Central memory CD8-positive, alpha-beta T cell (primary cell): ENCODE measurements at regions not wholly inside any gene's neighbourhood (a gene's known extent, or its start where the extent isn't known, plus 50 kb on each side); places are given as distances from the start of the nearest gene placed in this dataset.

Experiments used
- ATAC-seq: fragments of 150-1000 bp; cut with Tn5 transposase; replicated peaks from 2 replicates; pipeline ENCODE4 v1.10.0; 2022; ENCODE audit warnings: mild to moderate bottlenecking, moderate FRiP score, moderate number of reproducible peaks; ENCODE audit not compliant: poor library complexity, severe bottlenecking; ENCODE audit errors: extremely low read depth
- DNase-seq, 2 donors: peaks; one replicate each; pipeline ENCODE4 v3.0.0; 2021; ENCODE audit warnings: low spot score in 2 of 2
- H3K27ac Mint-ChIP-seq: one replicate; pipeline ENCODE4 v1.8.0; 2022; ENCODE audit warnings: low read depth, mild to moderate bottlenecking, moderate library complexity, mixed read lengths
- H3K27me3 Mint-ChIP-seq: one replicate; pipeline ENCODE4 v1.8.0; 2022; ENCODE audit warnings: mixed read lengths
- H3K36me3 Mint-ChIP-seq: one replicate; pipeline ENCODE4 v1.8.0; 2022; ENCODE audit warnings: mild to moderate bottlenecking, moderate library complexity, mixed read lengths; ENCODE audit not compliant: insufficient read depth
- H3K4me1 Mint-ChIP-seq: one replicate; pipeline ENCODE4 v1.8.0; 2022; ENCODE audit warnings: mixed read lengths
- H3K4me3 Mint-ChIP-seq: one replicate; pipeline ENCODE4 v1.8.0; 2022; ENCODE audit warnings: mild to moderate bottlenecking, moderate library complexity, mixed read lengths
- H3K9me3 Mint-ChIP-seq: one replicate; pipeline ENCODE4 v1.8.0; 2022; ENCODE audit warnings: mixed read lengths

DNA sequence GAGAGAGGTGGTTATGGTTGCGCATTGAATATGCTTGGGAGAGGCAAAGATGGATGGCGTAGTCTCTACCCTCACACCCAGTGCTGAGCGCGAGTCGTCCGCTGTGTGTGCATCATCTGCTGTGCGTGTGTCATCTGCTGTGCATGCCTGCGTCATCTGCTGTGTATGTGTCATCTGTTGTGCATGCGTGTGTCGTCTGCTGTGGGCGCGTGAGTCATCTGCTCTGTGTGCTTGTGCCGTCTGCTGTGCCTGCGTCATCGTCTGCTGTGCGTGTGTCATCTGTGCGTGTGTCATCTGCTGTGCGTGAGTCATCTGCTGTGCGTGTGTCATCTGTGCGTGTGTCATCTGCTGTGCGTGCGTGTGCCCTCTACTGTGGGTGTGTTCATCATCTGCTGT is 68.0 kb upstream of the IRX4 start:
- Mint-ChIP-seq H3K27me3 (peaks cover 68% of the 10 kb centered on the region), H3K27ac (no peak overlapping the region), H3K9me3 (no peaks in the 10 kb centered on the region), H3K36me3 (no peaks in the 10 kb centered on the region), H3K4me3 (no peak overlapping the region), H3K4me1 (no peaks in the 10 kb centered on the region)
- DNase-seq (no peak), ATAC-seq (no peak)

DNA sequence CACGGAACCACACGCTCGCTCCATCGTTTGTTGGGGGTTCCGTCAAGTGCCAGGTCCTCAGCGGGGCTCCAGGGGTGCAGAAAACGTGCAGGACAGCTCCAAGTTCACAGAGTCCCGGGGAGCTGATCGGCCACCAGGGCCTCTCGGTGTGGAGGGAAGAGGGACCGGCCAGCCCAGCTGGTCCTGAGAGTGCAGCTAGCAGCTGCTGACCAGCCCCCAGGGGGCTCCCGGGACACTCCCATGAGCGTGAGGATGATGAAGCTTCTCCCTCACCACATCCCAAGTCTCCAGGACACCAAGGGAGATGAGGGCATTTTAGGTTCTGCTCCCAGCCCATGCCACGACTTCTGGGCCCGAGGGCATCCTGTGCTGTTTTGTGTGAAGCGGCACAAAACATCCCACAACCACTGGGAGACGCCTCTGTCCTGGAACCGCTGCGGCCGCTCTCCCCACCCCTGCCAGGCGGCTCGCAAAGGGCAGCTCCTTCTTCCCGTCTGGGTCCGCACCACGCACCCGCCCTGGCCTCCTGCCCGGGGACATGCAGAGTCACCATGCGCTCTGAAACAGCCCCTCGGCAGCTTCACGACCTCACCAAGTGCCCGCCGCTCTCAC is 67.5 kb upstream of the IRX4 start:
- DNase-seq: no peak
- Mint-ChIP-seq H3K4me3 (no peak overlapping the region), H3K27me3 (peaks cover 68% of the 10 kb centered on the region), H3K4me1 (no peaks in the 10 kb centered on the region), H3K36me3 (peaks cover 2% of the 10 kb centered on the region), H3K9me3 (no peaks in the 10 kb centered on the region), H3K27ac (no peak overlapping the region)
- ATAC-seq: no peak

DNA sequence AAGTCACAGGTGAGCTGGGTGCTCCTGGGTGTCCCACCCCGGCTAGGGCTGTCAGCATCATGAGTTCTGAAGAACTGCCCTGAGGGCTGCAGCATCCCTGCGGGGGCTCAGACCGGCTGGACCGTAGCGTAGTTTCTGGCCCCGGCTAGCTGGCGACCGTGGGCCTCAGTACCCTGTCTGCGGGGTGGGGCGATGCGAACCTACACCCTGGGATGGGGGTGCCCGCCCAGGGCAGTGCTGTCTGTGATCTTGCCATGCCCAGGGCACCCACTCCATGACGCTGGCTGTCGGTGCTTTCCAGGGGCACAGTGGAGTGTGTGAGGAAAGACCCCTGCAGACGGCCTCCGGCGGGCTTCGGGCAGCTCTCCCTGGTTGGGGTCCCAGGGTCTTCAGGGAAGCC is 66.5 kb upstream of the IRX4 start:
- H3K4me3 Mint-ChIP-seq: no peak overlapping the region
- H3K4me1 Mint-ChIP-seq: no peaks in the 10 kb centered on the region
- H3K27ac Mint-ChIP-seq: no peak overlapping the region
- H3K9me3 Mint-ChIP-seq: no peaks in the 10 kb centered on the region
- DNase-seq (no peak), ATAC-seq (no peak)
- peaks cover 66% of the 10 kb centered on the region for H3K27me3 Mint-ChIP-seq
- peaks cover 3% of the 10 kb centered on the region for H3K36me3 Mint-ChIP-seq

DNA sequence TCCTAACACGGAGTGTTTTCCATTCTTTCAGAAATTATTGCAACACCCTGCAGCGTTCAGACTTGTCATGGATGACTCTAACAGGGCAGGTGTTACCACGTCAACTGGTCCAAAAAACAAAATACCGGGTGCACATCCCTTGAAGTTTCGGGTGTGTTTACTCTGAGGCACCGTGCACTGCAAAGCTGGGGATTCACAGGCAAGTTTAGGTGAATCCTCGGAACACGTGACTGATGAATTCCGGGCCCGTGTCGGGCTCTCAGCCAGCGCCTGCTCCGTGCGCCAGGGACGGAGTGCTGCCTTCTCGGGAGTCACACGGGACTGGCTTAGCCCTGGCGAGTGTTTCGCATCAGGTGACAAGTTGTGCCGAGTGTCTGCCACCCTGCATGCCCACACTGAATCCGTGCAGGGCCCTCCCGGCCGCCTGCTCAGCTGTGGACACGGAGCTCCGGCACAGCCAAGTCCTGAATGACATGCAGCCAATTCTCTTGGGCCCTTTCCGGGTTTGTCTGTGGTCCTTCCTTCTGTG is 66.0 kb upstream of the IRX4 start:
- ATAC-seq (no peak), DNase-seq (no peak)
- Mint-ChIP-seq H3K27ac (no peak overlapping the region), H3K4me3 (no peak overlapping the region), H3K4me1 (no peaks in the 10 kb centered on the region), H3K9me3 (no peaks in the 10 kb centered on the region), H3K27me3 (peaks cover 66% of the 10 kb centered on the region), H3K36me3 (peaks cover 3% of the 10 kb centered on the region)

DNA sequence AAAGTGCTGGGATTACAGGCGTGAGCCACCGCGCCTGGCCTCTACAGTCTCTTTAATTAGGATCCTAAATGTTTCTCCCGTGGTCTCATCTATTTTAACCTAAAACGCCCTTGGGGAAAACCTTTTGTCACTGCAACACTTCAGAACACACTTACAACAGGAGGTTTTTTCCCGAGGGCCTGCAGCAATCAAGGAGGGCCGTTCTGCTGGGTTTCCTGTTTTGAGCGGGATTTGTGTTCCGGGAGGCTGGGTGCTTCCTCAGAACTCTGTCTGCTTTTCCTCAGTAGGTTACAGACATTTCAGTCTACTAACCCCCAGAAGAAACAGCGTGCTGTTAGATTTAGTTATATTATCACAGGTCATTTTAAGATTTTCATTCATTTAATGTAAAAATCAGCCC is 65.4 kb upstream of the IRX4 start:
- Mint-ChIP-seq H3K9me3 (no peaks in the 10 kb centered on the region), H3K27me3 (peaks cover 66% of the 10 kb centered on the region), H3K4me3 (no peak overlapping the region), H3K4me1 (no peaks in the 10 kb centered on the region), H3K27ac (no peak overlapping the region), H3K36me3 (peaks cover 3% of the 10 kb centered on the region)
- no peak for DNase-seq
- ATAC-seq: no peak

DNA sequence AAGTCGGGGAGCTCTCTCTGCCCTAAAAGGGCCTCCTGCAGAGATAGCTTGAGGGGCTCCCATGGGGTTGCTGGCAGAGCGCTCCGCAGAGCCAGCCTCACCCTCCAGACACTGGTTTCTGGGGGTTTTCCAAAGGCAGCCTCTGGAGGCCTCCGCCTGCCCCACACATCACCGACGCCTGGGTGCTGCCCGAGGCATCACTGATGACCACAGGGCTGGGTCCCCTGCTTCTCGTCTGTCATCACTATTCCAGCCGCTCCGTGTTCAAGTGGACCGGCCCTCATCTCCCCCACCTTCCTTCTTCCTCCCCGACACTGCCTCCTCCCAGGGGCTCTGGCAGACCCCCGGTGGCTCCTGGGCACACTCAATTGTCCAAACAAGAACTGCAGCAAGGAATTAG is 64.1 kb upstream of the IRX4 start:
- Mint-ChIP-seq H3K4me1 (no peaks in the 10 kb centered on the region), H3K4me3 (no peak overlapping the region), H3K27me3 (peaks cover 53% of the 10 kb centered on the region), H3K36me3 (peaks cover 3% of the 10 kb centered on the region), H3K27ac (no peak overlapping the region), H3K9me3 (no peaks in the 10 kb centered on the region)
- ATAC-seq: no peak
- DNase-seq: no peak

DNA sequence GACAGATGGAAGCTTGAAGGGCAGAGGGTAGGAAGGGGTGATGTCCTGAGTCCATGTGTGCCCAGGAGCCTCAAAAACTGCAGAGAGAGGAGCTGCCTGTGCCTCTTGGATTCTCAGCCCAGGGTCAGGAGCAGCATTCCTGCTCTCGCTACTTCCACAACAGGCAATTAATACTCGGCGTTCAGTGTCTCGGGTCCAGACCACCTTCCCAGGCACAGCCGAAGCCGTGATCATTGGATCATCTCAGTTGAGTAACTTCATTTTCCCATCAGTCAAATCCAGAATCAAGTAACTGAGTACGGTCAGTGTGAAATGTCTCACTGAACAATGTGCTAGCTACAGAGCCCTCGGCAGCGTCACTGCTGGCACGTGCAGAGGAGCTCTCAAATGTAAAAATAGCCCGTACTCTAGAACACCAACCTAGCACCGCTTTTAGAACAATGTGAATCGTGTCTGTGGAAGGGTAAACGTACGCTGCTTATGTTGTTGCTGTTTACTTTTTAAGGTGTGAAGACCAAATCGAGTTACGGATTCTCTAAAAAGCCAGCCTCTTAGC is 63.5 kb upstream of the IRX4 start:
- H3K27me3 Mint-ChIP-seq: peaks cover 47% of the 10 kb centered on the region
- H3K9me3 Mint-ChIP-seq: no peaks in the 10 kb centered on the region
- no peak overlapping the region for H3K27ac Mint-ChIP-seq
- H3K36me3 Mint-ChIP-seq: peaks cover 3% of the 10 kb centered on the region
- no peak overlapping the region for H3K4me3 Mint-ChIP-seq
- DNase-seq (no peak), ATAC-seq (no peak)
- H3K4me1 Mint-ChIP-seq: no peaks in the 10 kb centered on the region

DNA sequence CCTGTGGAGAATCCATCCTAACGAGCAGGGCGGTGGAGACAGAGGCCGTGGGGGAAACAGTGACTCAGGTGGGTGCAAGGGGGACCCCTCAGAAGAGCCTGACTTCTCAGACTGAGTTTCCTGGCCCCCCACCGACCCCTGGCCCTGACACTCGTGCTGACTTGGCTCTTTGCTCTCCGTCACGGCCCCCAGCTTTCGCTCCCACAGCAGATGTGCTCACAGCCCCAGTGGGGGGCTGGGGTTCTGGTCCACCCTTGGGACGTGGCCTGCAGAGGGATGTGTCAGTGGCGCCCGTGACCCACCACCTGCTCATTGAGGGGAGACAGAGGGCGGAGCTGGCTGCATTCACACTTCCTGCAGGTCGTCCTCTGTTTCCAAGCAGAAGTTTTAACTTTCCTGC is 62.9 kb upstream of the IRX4 start:
- H3K9me3 Mint-ChIP-seq: no peaks in the 10 kb centered on the region
- DNase-seq (no peak), ATAC-seq (no peak)
- peaks cover 42% of the 10 kb centered on the region for H3K27me3 Mint-ChIP-seq
- no peak overlapping the region for H3K27ac Mint-ChIP-seq
- H3K36me3 Mint-ChIP-seq: peaks cover 3% of the 10 kb centered on the region
- H3K4me3 Mint-ChIP-seq: no peak overlapping the region
- H3K4me1 Mint-ChIP-seq: no peaks in the 10 kb centered on the region

DNA sequence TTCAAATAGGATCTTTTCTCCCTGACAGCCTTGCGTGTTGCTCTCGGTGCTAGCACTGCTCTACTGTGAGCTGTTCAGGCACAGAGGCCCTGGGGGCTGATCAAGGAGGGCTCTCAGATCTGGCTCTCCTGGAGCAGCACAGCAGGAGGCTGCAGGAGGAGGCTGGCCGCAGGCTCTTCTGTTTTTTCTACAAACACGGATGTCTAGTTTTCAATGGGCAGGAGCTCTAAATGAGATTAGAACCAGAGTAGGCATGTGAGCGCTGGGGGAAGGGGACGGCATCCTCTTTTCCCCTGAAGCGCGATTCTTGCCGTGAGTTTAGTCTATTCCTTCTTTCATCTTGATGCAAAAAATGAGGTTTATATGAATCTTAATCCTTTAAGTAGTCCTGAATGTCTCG is 61.7 kb upstream of the IRX4 start:
- H3K9me3 Mint-ChIP-seq: no peaks in the 10 kb centered on the region
- H3K36me3 Mint-ChIP-seq: peaks cover 3% of the 10 kb centered on the region
- ATAC-seq (no peak), DNase-seq (no peak)
- H3K27me3 Mint-ChIP-seq: peaks cover 42% of the 10 kb centered on the region
- no peak overlapping the region for H3K4me3 Mint-ChIP-seq
- no peaks in the 10 kb centered on the region for H3K4me1 Mint-ChIP-seq
- H3K27ac Mint-ChIP-seq: no peak overlapping the region

DNA sequence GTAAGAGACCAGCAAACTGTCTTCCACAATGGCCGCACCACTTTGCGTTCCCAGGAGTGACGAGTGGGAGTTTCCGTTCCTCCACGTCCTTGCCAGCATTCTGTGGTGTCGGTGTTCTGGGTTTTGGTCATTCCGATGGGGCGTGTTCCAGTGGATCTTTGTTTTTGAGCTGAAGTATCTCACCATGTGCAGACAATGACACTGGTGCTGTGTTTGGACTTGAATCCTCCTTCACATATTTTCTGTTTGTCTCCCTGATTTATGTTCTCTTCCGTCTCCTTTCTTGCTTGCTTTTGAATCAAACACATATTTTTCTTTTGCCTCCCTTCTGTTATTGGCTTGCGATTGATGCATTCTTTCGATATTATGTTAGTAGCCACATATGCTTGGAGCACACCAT is 60.8 kb upstream of the IRX4 start:
- no peaks in the 10 kb centered on the region for H3K9me3 Mint-ChIP-seq
- no peaks in the 10 kb centered on the region for H3K4me1 Mint-ChIP-seq
- peaks cover 3% of the 10 kb centered on the region for H3K36me3 Mint-ChIP-seq
- H3K27ac Mint-ChIP-seq: no peak overlapping the region
- H3K4me3 Mint-ChIP-seq: no peak overlapping the region
- H3K27me3 Mint-ChIP-seq: peaks cover 42% of the 10 kb centered on the region
- DNase-seq: no peak
- no peak for ATAC-seq

DNA sequence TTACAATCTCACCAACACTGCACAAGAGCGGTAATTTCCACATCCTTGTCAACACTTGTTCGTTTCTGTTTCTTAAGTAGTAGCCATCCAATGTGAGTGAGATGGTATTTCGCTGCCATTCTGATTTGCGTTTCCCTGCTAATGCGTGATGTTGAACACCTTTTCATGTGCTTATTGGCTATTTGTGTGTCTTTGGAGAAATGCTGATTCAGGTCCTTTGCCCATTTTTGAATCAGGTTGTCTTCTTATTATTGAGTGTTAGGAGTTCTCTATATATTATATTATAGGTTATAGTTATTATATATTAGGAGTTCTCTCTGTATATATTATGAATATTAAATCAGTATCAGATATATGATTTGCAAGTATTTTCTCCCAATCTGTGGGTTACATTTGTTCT is 59.9 kb upstream of the IRX4 start:
- Mint-ChIP-seq H3K36me3 (peaks cover 3% of the 10 kb centered on the region), H3K27me3 (peaks cover 48% of the 10 kb centered on the region), H3K4me3 (no peak overlapping the region), H3K9me3 (no peaks in the 10 kb centered on the region), H3K4me1 (no peaks in the 10 kb centered on the region), H3K27ac (no peak overlapping the region)
- ATAC-seq (no peak), DNase-seq (no peak)

DNA sequence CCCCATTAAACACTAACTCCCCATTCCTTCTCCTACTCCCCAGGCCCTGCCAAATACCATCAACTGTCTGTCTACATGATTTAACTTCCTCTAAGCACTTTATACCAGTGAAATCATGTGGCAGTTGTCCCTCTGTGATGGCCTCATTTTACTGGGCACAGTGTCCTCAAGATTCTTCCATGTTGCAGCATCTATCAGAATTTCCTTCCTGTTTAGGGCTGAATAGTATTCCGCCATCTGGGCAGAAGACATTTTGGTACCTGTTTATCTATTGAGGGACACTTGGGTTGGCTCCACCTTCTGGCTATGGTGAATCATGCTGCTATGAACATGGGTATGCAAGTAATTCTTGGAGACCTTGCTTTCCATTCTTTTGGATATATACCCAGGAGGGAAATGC is 59.4 kb upstream of the IRX4 start:
- Mint-ChIP-seq H3K4me1 (no peaks in the 10 kb centered on the region), H3K36me3 (peaks cover 3% of the 10 kb centered on the region), H3K9me3 (no peaks in the 10 kb centered on the region)

DNA sequence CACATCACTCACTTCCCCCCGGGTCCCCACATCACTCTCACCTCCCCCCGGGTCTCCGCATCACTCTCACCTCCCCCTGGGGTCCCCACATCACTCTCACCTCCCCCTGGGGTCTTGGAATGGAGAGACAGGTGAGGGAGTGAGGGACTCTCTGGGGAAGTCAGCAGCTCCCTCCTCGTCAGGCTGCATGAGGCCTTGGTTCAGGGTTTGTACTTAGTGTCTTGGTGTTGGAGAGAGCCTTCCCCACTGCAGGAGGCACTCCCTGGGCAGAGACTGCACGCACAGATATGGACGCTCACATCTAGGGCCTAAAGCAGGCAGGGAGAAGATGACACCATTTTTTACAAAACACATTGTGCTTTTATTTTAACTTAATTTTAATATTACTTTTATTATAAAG is 56.5 kb upstream of the IRX4 start:
- Mint-ChIP-seq H3K4me3 (no peak overlapping the region), H3K27ac (no peak overlapping the region), H3K27me3 (peaks cover 40% of the 10 kb centered on the region), H3K9me3 (no peaks in the 10 kb centered on the region), H3K36me3 (no peaks in the 10 kb centered on the region), H3K4me1 (no peaks in the 10 kb centered on the region)
- DNase-seq: no peak
- ATAC-seq: no peak

More for the DNA sequence above, 59.4 kb upstream of the IRX4 start:
- DNase-seq: no peak
- Mint-ChIP-seq H3K27ac (no peak overlapping the region), H3K27me3 (peaks cover 50% of the 10 kb centered on the region), H3K4me3 (no peak overlapping the region)
- no peak for ATAC-seq
